ENCODE measurements at regions not wholly inside any gene's neighbourhood (a gene's known extent, or its start where the extent isn't known, plus 50 kb on each side); places are given as distances from the start of the nearest gene placed in this dataset.

DNA sequence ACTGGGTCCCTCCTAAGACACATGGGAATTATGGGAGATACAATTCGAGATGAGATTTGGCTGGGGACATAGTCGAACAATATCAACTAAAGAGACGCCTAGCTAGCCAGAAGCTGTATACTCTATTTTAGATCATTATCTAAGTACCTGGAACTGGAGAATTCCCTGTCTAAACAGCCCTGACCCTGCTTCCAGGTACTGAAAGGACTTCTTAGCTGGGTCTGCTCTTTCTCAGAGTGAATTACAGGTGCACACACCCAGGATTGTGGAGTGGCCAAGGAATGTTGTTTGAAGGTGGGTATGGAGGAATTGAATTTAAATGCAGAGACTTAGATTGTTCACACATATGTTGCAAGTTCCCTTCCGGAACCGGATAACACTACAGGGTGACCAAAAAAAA is 733.0 kb downstream of the RPS29 start:
- no peak overlapping the region for H3K27ac Mint-ChIP-seq
- H3K4me1 ChIP-seq (ENCODE audit: control insufficient read depth in 2 of 2, insufficient read depth in 2 of 2, low read length in 2 of 2), result no peaks in the 10 kb centered on the region
- no peak overlapping the region for H3K4me2 ChIP-seq (replicated peaks; ENCODE audit: low read depth, low read length, poor library complexity, severe bottlenecking)
- no peak for DNase-seq
- H3K27me3 Mint-ChIP-seq, result no peaks in the 10 kb centered on the region
- no peak overlapping the region for H3K9ac ChIP-seq (ENCODE audit: low read length)
- no peaks in the 10 kb centered on the region for H3K79me2 ChIP-seq (ENCODE audit: control insufficient read depth, insufficient read depth, low read length)
- H3K36me3 ChIP-seq (replicated peaks in 1 of 2; ENCODE audit: control extremely low read depth in 1 of 2, control insufficient read depth in 1 of 2, extremely low read depth in 1 of 2, insufficient read depth in 2 of 2, low read length in 1 of 2), result no peaks in the 10 kb centered on the region
- H3K4me3 ChIP-seq (ENCODE audit: control extremely low read depth in 1 of 5, extremely low read depth in 1 of 5, insufficient read depth in 1 of 5, low read depth in 2 of 5, low read length in 4 of 5), result no peak overlapping the region
- no peaks in the 10 kb centered on the region for H4K20me1 ChIP-seq (ENCODE audit: control insufficient read depth, insufficient read depth, low read length, poor library complexity, severe bottlenecking)
- no peak overlapping the region for H2AFZ ChIP-seq (ENCODE audit: insufficient read depth, low read depth, low read length, poor library complexity, severe bottlenecking)
- no peaks in the 10 kb centered on the region for H3K27me3 ChIP-seq (replicated peaks in 1 of 4; ENCODE audit: control extremely low read depth in 1 of 4, control insufficient read depth in 3 of 4, insufficient read depth in 4 of 4, low read length in 3 of 4)
- H3K9me3 Mint-ChIP-seq (ENCODE audit: insufficient read depth), result no peaks in the 10 kb centered on the region
- no peak for ATAC-seq (ENCODE audit: low read depth)
- CTCF ChIA-PET, result no interaction called here
- 100% methylated on average over 2 of the region's 5 CpGs for WGBS (ENCODE audit: insufficient coverage)
- TF ChIP-seq, protein P1, sequence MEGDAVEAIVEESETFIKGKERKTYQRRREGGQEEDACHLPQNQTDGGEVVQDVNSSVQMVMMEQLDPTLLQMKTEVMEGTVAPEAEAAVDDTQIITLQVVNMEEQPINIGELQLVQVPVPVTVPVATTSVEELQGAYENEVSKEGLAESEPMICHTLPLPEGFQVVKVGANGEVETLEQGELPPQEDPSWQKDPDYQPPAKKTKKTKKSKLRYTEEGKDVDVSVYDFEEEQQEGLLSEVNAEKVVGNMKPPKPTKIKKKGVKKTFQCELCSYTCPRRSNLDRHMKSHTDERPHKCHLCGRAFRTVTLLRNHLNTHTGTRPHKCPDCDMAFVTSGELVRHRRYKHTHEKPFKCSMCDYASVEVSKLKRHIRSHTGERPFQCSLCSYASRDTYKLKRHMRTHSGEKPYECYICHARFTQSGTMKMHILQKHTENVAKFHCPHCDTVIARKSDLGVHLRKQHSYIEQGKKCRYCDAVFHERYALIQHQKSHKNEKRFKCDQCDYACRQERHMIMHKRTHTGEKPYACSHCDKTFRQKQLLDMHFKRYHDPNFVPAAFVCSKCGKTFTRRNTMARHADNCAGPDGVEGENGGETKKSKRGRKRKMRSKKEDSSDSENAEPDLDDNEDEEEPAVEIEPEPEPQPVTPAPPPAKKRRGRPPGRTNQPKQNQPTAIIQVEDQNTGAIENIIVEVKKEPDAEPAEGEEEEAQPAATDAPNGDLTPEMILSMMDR (IDR thresholded peaks at IDR 0.05), result no peak
- TF ChIP-seq EZH2 (IDR thresholded peaks at IDR 0.05; ENCODE audit: borderline replicate concordance, insufficient read depth, low read depth, low read length, poor library complexity, severe bottlenecking), result no peak
- H3K4me1 Mint-ChIP-seq, result no peaks in the 10 kb centered on the region
- intact Hi-C loops (cut with micrococcal nuclease), result no loop called here
- no peaks in the 10 kb centered on the region for H3K9me3 ChIP-seq (ENCODE audit: control extremely low read depth in 1 of 3, control insufficient read depth in 2 of 3, insufficient read depth in 1 of 3, low read length in 2 of 3)
- no peak overlapping the region for H3K4me3 Mint-ChIP-seq
- no peak overlapping the region for H3K27ac ChIP-seq (ENCODE audit: low read length in 2 of 2)
- POLR2A ChIA-PET, result no interaction called here

DNA sequence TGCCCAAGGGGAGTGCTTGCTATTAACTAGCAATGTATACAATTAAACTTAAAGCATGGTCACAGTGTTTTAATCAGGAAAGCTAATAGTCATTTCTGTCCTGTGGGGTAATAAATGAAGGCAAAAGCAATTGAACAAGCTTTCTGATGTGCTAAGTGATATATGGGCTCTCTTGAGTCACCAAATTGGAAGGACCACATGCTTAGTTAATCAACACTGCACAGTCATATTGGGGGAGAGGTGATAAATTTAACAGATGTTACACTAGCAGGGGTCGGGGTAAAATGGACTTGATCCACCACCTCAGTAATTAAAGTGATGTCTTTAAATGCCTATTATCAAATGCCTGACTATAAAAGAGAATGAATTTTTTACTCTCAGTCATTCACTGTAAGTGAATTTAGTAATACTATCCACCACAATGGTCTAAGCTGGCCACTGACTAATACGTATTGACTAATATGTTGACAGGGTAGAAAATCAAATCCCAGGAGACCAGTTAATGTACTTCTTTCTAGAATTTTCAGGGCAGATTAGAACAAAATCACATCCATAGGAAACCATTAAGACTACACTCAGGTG is 736.3 kb downstream of the RPS29 start:
- no peaks in the 10 kb centered on the region for H3K9me3 Mint-ChIP-seq (ENCODE audit: insufficient read depth)
- CTCF ChIA-PET, result no interaction called here
- POLR2A ChIA-PET, result no interaction called here
- Histone ChIP-seq H2AFZ (ENCODE audit: insufficient read depth, low read depth, low read length, poor library complexity, severe bottlenecking) (no peak overlapping the region), H3K27ac (ENCODE audit: low read length in 2 of 2) (no peak overlapping the region), H3K9me3 (ENCODE audit: control extremely low read depth in 1 of 3, control insufficient read depth in 2 of 3, insufficient read depth in 1 of 3, low read length in 2 of 3) (no peaks in the 10 kb centered on the region), H3K79me2 (ENCODE audit: control insufficient read depth, insufficient read depth, low read length) (no peaks in the 10 kb centered on the region), H3K4me1 (ENCODE audit: control insufficient read depth in 2 of 2, insufficient read depth in 2 of 2, low read length in 2 of 2) (no peaks in the 10 kb centered on the region), H4K20me1 (ENCODE audit: control insufficient read depth, insufficient read depth, low read length, poor library complexity, severe bottlenecking) (no peaks in the 10 kb centered on the region), H3K27me3 (replicated peaks in 1 of 4; ENCODE audit: control extremely low read depth in 1 of 4, control insufficient read depth in 3 of 4, insufficient read depth in 4 of 4, low read length in 3 of 4) (no peaks in the 10 kb centered on the region), H3K36me3 (replicated peaks in 1 of 2; ENCODE audit: control extremely low read depth in 1 of 2, control insufficient read depth in 1 of 2, extremely low read depth in 1 of 2, insufficient read depth in 2 of 2, low read length in 1 of 2) (no peaks in the 10 kb centered on the region), H3K9ac (ENCODE audit: low read length) (no peak overlapping the region), H3K4me2 (replicated peaks; ENCODE audit: low read depth, low read length, poor library complexity, severe bottlenecking) (no peak overlapping the region), H3K4me3 (ENCODE audit: control extremely low read depth in 1 of 5, extremely low read depth in 1 of 5, insufficient read depth in 1 of 5, low read depth in 2 of 5, low read length in 4 of 5) (no peak overlapping the region)
- WGBS (ENCODE audit: insufficient coverage), result no CpG with 5 or more reads among the region's 2 CpGs
- H3K27me3 Mint-ChIP-seq, result no peaks in the 10 kb centered on the region
- DNase-seq (no peak), ATAC-seq (ENCODE audit: low read depth) (no peak)
- H3K4me1 Mint-ChIP-seq, result no peaks in the 10 kb centered on the region
- no peak for TF ChIP-seq EZH2 (IDR thresholded peaks at IDR 0.05; ENCODE audit: borderline replicate concordance, insufficient read depth, low read depth, low read length, poor library complexity, severe bottlenecking)
- TF ChIP-seq, protein P1 (IDR thresholded peaks at IDR 0.05), result no peak
- no peak overlapping the region for H3K27ac Mint-ChIP-seq
- H3K4me3 Mint-ChIP-seq, result no peak overlapping the region
- intact Hi-C loops (cut with micrococcal nuclease), result no loop called here
